HG02642 (cell line): ENCODE measurements at regions not wholly inside any gene's neighbourhood (a gene's known extent, or its start where the extent isn't known, plus 50 kb on each side); places are given as distances from the start of the nearest gene placed in this dataset.

ENCODE experiments used
- ATAC-seq: cut with Tn5 transposase; IDR thresholded peaks from one replicate; pipeline ENCODE4 v1.9.1; 2021; ENCODE audit warnings: mild to moderate bottlenecking; ENCODE audit not compliant: unreplicated experiment, poor library complexity

DNA sequence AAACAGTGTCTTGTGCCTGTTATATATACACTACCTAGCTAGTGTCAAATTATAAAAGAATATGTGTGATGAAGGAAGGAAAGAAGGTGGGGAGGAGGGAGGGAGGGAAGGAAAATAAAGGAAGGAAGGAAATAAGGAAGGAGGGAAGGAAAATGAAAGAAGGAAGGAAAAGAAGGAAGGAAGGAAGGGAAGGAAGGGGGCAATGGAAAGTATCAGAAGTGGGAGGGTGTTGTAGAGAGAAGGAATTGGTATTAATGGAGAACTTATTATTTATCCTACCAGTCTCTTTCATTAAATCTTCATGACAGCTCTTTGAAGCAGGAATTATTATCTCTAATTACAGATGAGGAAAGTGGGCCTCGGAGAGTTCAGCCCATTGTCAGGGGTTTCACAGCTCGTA is 202.4 kb downstream of the SAMD5 start:
- ATAC-seq = no peak

DNA sequence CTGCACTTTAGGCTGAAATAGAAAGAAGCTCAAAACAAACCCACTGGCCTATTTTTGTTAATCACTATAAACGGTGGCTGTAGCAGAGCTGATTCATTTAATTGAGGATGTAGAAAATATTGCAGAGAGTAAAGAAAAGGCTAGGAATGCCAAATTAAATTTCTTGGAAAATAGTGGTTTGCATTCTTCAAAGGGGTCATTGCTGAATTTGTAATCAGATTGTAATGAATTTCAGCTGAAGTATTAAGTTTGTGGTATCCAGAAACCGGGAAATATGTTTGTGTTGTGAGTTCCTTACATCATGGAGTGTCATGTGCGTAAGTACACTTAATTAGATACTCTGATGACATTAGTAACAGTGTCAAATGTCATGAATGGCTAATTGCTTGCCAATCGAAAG is 203.0 kb downstream of the SAMD5 start:
- ATAC-seq = no peak

DNA sequence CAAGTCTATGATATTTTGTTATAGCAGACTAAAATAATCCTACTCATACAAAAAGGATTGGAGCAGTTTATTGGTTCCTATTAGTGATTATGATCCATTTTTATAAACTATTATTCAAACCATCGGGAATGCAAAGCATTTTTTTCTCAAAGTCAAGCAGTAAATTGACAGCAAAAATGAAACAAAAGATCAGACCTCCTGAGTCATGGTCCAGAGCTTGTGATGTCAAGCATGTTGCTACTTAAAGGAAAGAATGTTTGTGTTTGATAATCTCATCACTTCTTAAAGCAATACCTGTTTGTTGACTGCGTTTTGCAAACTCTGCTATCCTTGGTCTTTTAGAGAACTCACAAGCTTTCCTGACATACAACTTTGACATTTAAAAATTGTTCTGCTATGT is 204.4 kb downstream of the SAMD5 start:
- no peak for ATAC-seq

DNA sequence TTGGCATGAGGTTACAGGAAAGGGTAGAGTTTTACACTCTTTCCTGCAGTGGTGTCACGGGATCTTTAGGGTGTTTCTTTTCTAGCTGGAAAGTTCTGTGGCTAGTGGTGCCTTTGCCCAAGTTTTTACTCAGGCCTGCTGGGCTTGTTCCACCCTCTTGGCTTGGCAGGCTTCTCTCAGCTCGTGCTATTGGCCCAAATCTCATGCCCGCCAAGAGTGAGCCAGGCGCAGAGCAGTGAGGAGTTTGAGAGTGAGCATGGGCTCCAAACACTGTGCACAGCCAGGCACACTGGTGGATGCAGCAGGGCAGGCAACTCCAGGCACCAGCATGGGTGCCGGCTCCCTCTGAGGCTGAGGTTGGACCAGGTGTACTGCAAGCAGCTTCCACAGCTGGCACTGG is 206.5 kb downstream of the SAMD5 start:
- no peak for ATAC-seq

DNA sequence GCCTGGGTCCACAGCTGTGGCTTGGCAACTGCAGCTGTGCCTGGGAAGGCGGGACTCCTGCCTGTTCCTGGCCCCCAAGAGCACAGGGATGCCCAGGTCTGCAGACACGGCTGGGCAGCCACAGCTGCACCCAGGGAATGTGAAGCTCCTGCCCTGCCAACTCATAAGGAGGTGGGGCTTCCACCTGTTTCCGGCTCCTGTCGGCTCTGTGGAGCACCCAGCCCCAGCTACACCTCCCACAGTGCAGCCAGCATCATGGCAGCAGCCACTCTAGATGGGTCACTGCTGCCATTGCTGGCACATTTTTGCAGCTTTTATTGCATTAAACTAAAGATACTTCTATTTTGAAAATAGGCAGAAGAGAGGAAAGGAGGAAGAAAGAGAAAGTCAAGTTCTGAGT is 207.9 kb downstream of the SAMD5 start:
- ATAC-seq = no peak

DNA sequence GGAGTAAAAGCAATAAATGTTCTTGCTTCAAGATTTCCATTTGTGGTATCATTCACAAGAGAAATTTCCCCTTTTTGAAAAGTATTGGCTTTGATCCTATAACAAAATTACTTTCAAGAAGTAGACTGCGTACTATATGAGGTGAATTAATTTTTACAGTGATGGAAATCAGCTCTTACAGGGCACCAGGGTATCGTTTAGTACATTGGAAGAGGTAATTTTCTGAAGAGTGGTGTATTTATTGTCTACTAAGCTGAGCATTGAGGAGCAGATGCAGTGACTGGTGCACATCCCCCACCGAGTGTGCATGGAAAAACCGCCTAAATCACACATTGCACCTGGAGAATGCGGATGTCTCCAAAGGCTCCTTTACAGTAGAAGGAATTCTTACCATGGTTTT is 209.5 kb downstream of the SAMD5 start:
- no peak for ATAC-seq

DNA sequence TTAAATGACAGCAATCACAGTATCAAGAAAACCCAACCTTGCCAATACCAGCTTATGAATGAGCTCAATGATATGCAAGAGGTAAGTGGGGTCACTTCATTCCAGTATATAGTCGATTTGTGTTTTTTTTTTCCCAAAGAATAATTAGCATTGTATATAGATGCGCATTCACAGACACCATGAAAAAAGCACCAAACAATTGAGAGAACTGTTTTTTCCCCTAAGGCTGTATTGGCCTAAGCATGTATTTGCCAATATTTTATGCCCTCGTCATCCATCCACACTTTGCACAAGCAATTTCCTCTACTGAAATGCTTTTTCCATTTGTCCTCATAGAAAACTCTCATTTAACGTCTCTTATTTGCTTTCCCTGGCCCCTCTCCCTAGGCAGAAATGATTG is 213.7 kb downstream of the SAMD5 start:
- no peak for ATAC-seq

DNA sequence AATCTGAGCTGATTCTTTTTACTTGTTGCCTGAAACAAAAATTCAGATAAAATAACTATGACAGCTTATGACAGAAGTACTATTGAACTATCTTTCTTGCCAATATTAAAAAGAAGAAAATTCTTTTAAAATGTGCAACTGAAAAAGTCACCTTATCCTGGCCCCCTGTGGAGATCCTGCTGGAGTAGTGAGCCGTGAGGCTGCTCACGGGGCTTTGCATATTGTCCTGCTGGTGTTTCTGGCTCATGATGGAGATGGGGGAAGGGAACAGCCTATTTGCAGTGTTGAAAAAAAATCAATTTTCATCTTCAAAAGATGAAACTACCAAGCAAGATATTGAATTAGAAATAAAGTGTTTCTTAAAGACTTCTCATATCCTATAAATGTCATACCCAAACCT is 216.0 kb downstream of the SAMD5 start:
- ATAC-seq = no peak

DNA sequence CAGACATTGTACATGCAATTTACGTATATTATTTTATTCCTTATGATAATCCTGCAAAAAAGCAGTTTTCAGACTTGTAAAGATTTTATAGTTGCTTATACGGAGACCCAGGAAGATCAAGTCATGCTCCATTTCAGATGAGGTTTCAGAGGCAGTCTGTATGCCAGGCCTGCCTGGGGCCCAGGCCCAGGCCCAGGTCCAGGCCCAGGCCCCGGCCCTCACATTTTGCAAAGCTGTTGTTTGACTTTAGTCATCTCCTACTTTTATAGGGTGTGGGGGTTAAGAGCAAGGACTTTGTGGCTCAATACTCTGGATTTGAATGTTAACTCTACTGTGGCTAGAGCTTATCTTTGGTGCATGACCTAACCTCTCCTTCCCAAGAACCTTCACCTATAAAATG is 217.9 kb downstream of the SAMD5 start:
- ATAC-seq = no peak

DNA sequence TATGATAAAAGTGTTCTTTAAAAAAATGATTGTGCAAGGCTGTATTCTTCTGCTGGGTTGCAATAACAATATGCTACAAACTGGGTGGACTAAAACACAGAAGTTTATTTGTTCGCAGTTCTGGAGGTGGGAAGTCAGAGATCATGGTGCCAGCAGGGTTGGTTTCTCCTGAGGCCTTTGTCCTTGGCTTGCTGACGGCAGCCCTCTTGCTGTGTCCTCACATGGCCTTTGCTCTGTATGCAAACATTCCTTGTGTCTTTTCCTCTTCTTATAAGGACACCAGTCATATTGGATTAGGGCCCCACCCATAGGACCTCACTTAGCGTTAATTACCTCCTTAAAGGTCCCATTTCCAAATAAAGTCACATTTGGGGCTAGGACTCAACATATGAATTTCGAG is 220.4 kb downstream of the SAMD5 start:
- no peak for ATAC-seq

DNA sequence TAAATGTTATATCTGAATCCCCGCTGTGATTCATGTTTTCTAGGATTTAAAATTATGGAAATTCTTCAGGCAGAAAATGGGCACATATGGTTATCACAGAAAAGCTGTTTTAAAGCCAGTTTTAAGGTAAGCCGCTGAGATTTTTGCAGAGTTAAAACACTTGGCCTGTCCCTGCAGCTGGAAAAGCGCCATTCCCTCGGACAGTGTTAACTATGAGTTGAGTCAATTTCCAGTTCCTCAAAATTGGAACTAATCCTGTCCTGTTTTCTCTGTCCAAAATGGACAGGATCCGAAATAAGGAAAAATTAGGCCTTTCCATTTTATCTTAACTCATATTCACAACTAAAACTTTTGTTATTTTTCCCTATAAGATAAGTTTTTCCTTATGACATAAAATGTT is 225.2 kb downstream of the SAMD5 start:
- no peak for ATAC-seq

DNA sequence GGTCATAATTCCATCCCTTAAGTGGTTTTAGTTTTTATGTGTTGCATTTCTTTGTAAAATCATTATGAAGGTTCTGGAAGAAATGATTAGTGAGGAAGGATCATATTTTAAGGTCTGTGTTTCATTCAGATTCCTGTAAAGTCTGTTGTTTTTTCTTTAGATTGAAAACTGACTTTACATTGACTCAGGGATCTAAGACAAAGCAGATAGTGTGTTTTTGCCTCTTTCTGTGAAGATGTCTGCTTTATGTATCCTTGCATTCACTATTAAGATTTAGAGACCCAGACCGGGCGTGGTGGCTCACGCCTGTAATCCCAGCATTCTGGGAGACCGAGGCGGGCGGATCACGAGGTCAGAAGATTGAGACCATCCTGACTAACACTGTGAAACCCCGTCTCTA is 225.7 kb downstream of the SAMD5 start:
- ATAC-seq = no peak

DNA sequence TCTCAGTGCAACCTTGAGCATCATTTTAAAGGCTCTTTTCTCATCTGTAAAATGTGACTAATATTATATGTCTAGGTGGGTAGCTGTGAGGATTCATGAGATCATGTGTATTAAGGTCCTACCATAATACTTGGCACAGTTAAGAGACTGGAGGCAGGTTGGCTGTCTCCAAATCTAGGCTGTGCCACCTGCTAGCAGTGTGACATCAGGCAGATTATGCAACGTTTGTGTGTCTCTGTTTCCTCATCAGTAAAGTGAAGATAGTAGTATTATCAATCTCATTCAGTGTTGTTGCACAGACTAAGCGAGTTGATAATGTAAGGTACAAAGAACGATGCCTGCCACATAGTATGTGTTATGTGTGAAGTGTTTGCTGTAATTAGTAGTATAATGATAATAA is 227.4 kb downstream of the SAMD5 start:
- ATAC-seq = no peak

DNA sequence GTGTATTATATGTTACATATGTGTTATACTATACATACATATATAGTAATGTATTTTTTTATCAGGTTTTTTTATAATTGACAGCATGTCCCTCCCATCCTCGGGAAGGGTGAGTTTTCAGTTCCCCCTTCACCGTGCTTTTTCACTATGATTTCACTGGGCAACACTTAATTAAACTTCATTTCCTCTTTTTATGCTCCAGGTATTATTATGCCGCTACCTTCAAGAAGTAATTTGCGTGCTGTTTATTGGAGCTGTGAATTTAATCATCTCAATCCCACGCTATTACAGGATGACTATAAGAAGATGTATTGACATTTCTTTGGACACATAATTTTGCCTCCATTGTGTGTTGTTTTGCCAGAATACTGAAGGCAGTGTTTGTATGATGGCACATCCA is 228.6 kb downstream of the SAMD5 start:
- no peak for ATAC-seq

DNA sequence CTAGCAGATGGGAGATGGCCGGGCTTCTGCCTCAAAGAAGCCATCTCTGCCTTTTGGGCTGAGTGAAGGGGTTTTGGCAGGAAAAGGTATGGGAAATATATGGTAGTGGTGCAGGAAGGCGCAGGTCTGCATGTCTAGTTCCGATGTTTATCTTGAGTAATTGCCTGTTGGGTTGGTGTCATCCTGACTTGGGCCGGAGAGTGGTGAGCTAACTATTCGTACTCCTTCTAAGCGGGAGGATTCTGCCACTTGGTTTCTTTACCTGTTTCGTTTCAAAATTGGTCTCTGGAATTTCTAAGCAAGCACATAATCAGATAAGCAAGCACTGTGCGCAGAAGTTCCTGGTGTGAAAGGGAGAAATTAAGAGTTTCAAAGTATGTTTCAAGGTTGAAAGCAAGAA is 229.6 kb downstream of the SAMD5 start:
- no peak for ATAC-seq

DNA sequence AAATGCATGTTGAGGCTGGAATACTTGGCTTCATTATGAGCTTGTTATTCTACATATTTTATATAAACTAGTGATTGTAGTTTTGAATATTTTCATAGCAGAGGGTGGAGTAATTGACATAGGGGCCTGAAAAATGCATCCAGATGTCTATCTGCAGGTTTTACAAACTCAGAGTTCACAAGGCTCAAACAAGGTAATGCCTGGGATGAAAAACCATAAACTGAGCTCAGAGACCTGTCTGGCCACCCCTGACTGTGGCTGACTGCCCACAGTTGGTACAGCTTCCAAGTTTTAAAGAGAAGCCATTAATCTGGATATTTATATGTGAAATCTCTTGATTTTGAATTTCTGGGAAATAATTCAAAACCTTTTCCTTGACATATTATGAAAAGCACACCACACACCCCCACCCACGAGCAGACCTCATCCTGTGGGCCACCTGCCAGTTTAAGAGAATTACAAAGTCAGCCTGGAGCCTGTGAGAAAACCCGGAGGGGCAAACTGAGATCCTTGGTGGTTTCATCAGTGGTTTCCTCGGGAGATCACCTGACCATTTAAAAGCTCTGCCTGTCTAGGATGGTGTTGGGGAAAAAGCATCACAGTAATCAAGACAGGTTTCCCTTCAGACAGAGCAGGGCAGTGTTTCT is 230.1 kb downstream of the SAMD5 start:
- no peak for ATAC-seq

DNA sequence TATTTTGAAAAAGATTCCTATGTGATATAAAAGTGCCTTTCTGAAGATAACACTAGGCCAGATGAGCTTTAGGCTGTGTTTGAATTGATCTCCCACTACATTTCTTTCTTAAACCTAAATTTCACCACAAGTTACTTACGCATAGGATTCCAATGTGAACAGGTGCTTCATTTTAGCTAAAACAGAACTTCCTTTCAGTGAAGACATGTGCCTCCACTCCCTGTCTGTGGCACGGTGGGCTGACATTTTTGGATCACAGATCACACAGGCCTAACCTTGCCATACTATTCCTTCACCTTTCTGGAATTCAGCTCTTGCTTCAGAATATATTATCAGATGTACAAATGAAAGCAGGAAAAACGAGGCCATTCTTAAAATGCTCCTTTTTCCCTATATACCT is 231.8 kb downstream of the SAMD5 start:
- ATAC-seq = no peak

DNA sequence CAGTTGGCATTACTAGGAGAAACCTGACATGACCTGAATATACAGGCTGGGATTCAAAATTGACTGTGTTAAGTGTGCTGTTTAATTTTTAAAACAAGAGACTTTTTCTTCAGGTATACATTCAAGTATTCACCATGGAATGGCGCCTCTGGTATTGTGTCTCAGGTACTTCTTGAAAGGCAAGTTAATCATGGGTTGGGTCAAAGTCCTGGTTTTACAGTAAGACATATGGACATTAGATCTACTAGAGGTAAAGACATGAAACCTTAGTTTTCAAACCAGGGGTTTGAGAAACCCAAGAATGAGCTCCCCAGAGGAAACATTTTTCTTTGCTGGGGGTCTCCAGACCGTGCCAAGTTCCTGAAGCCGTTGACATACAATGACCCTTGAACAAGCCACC is 232.4 kb downstream of the SAMD5 start:
- no peak for ATAC-seq

DNA sequence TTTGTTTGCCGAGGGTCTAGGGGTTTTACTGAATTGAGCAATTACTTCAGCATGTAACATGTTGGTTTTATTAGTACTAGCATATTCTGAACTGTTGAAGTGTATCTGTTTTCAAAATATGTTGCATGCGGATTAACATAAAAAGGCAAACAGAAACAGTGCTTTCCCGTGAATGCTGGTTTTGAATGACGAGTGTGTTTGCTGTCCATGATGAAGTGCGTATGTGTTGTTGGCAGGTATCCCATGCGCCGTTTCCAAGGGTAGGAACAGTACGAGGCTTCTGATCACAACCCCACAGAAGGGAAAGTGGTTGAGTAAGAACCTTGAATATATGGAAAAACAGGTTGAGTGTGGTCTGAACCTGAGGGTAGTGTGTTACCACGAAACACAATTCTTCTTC is 232.9 kb downstream of the SAMD5 start:
- no peak for ATAC-seq

DNA sequence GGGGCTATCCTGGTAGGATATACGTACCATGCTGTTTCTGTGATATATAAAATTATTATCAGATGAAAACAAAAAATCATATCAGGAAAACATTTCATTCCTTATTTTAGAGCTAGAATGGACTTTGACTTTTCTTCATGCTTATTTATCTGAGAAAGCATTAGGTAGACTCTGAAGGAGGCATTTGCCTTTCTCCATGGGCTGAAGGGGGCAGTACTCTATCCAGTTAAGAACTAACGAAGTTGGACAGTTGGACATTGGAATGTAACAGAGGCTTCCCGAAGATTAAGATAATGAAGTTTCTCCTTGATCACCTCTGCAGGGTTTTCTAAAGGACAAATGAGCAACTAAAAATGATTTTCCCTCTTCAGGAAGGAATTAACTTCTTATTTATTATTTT is 233.9 kb downstream of the SAMD5 start:
- no peak for ATAC-seq

DNA sequence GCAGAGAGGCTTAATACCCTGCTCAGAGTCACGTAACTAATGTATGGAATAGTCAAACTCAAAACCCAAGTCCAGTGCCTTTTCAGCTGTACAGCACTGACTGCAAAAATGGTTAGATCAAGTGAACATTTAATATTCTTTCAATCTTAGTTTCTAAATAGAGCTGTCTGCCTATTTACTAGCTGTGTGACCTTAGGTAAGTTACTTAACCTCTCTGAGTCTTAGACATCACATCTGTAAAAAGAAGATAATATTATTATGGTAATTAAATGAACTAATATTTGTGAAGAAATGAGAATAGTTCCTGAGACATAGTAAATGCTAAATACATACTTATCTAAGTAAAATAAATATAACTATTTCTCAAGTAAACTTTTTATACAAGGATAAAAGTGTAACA is 235.5 kb downstream of the SAMD5 start:
- no peak for ATAC-seq

DNA sequence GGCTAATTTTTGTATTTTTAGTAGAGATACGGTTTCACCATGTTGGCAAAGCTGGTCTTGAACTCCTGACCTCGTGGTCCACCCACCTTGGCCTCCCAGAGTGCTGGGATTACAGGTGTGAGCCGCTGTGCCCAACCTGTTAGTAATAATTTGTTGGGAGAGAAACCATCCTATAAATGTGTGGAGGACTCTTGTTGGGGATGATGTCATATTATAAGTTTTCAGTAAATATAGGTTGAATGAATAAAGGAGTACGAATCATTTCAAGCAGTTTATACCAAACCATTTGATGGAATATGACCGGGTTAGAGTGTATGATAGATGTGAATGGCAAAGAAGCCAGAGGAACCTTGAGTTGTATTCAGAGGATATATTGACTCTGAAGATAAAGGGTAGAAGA is 240.8 kb downstream of the SAMD5 start:
- no peak for ATAC-seq

DNA sequence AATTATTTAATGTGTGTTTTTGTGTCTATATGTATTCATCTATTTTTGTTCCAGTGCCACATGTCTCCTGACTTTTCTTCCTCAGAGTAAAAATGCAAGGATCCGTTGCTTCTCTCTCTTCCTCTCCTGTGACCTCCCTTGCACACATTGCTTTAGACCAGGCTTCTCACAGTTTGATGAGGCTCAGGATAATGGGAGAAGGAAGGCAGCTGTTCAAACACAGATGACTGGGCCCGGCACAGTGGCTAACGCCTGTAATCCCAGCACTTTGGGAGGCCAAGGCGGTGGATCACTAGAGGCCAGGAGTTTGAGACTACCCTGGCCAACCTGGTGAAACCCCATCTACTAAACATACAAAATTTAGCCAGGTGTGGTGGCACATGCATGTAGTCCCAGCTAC is 241.9 kb downstream of the SAMD5 start:
- no peak for ATAC-seq
